ENCODE measurements at regions not wholly inside any gene's neighbourhood (a gene's known extent, or its start where the extent isn't known, plus 50 kb on each side); places are given as distances from the start of the nearest gene placed in this dataset.

DNA sequence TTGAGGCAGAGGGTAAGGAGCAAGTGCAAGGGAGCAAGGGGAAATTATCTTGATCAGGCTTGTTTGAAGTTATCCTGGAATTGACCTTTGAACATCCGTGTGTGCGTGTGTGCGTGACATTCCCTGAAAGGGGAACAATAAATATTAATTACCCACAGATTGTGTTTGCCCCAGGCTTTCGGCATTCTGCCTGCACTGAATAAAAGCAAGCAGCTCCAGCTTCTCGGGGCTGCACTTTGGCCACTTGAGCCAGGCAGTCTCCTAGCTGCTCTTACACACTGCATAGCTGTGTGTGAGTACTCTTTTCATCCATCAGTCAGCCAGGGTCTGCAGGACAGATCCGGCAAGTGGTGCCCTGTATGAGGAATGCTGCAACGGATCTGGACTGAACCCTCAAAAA lies 107.7 kb upstream of the BTN3A2 start:
- H3K4me3 ChIP-seq (ENCODE audit: low read depth in 1 of 2, low read length in 1 of 2), result no peak overlapping the region
- no peak overlapping the region for H3K27ac ChIP-seq
- no peaks in the 10 kb centered on the region for H3K9me3 ChIP-seq
- no peak for TF ChIP-seq CTCF (IDR thresholded peaks at IDR 0.05)
- peaks cover 8% of the 10 kb centered on the region for H3K36me3 ChIP-seq
- H3K27me3 ChIP-seq, result no peaks in the 10 kb centered on the region
- H3K4me1 ChIP-seq (ENCODE audit: control insufficient read depth in 1 of 2, insufficient read depth in 1 of 2, low read depth in 1 of 2, low read length in 1 of 2), result peaks cover 33 to 52% of the 10 kb centered on the region in 2 experiments

GRCh38 chr6:26258212-26258977 lies 106.6 kb upstream of the BTN3A2 start:
- no peak for TF ChIP-seq CTCF (IDR thresholded peaks at IDR 0.05)
- H3K36me3 ChIP-seq, result peaks cover 8% of the 10 kb centered on the region
- H3K27ac ChIP-seq, result no peak overlapping the region
- H3K4me3 ChIP-seq (ENCODE audit: low read depth in 1 of 2, low read length in 1 of 2), result no peak overlapping the region
- H3K4me1 ChIP-seq (ENCODE audit: control insufficient read depth in 1 of 2, insufficient read depth in 1 of 2, low read depth in 1 of 2, low read length in 1 of 2), result peaks cover 21 to 41% of the 10 kb centered on the region in 2 experiments
- no peaks in the 10 kb centered on the region for H3K27me3 ChIP-seq
- H3K9me3 ChIP-seq, result no peaks in the 10 kb centered on the region

DNA sequence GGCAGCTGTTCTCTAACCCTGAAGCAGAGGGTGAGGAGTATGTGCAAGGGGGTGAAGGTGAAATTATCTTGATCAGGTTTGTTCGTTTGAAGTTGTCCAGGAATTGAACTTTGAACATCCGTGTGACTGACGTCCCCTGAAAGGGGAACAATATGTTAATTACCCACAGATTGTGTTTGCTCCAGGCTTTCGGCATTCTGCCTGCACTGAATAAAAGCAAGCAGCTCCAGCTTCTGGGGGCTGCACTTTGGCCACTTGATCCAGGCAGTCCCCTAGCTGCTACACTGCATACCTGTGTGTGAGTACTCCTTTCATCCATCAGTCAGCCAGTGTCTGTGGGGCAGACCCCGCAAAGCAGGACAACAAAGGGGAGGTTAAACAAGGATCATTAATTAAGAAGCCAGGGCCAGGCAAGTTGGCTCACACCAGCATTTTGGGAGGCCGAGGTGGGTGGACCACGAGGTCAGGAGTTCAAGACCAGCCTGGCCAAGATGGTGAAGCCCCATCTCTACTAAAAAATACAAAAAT lies 104.8 kb upstream of the BTN3A2 start:
- peaks cover 20 to 27% of the 10 kb centered on the region in 2 experiments for H3K4me1 ChIP-seq (ENCODE audit: control insufficient read depth in 1 of 2, insufficient read depth in 1 of 2, low read depth in 1 of 2, low read length in 1 of 2)
- TF ChIP-seq CTCF (IDR thresholded peaks at IDR 0.05), result no peak

GRCh38 chr6:26260725-26261490 lies 104.1 kb upstream of the BTN3A2 start:
- TF ChIP-seq CTCF (IDR thresholded peaks at IDR 0.05), result no peak
- Histone ChIP-seq H3K4me1 (ENCODE audit: control insufficient read depth in 1 of 2, insufficient read depth in 1 of 2, low read depth in 1 of 2, low read length in 1 of 2) (peaks cover 20 to 26% of the 10 kb centered on the region in 2 experiments), H3K27ac (peak overlapping the region; percentile 60), H3K36me3 (peaks cover 8% of the 10 kb centered on the region), H3K4me3 (ENCODE audit: low read depth in 1 of 2, low read length in 1 of 2) (no peak overlapping the region), H3K9me3 (no peaks in the 10 kb centered on the region), H3K27me3 (no peaks in the 10 kb centered on the region)

More for the DNA sequence above, 104.8 kb upstream of the BTN3A2 start:
- Histone ChIP-seq H3K27ac (no peak overlapping the region), H3K9me3 (no peaks in the 10 kb centered on the region), H3K27me3 (no peaks in the 10 kb centered on the region), H3K4me3 (ENCODE audit: low read depth in 1 of 2, low read length in 1 of 2) (no peak overlapping the region), H3K36me3 (peaks cover 8% of the 10 kb centered on the region)

GRCh38 chr6:26264547-26264946 lies 100.5 kb upstream of the BTN3A2 start:
- peaks cover 4% of the 10 kb centered on the region for H3K36me3 ChIP-seq
- no peak overlapping the region for H3K27ac ChIP-seq
- no peaks in the 10 kb centered on the region for H3K9me3 ChIP-seq
- H3K27me3 ChIP-seq, result no peaks in the 10 kb centered on the region
- no peak for TF ChIP-seq CTCF (IDR thresholded peaks at IDR 0.05)
- H3K4me1 ChIP-seq (ENCODE audit: control insufficient read depth in 1 of 2, insufficient read depth in 1 of 2, low read depth in 1 of 2, low read length in 1 of 2), result peaks cover 20 to 22% of the 10 kb centered on the region in 2 experiments
- H3K4me3 ChIP-seq (ENCODE audit: low read depth in 1 of 2, low read length in 1 of 2), result no peak overlapping the region

Data from neutrophil (primary cell).